DND-41 (cell line): ENCODE measurements at regions not wholly inside any gene's neighbourhood (a gene's known extent, or its start where the extent isn't known, plus 50 kb on each side); places are given as distances from the start of the nearest gene placed in this dataset.

Experiments
- ATAC-seq: fragments of 200-7000 bp; cut with Tn5 transposase; 3 replicates; pipeline ENCODE4 v1.9.1; 2021; ENCODE audit warnings: low read depth; ENCODE audit not compliant: insufficient read depth
- DNase-seq: peaks from one replicate; pipeline ENCODE4 v3.0.0-alpha.2; 2020
- H2AFZ ChIP-seq: 2 replicates; pipeline ENCODE4 v1.6.0; 2012; ENCODE audit warnings: low read depth, low read length
- H3K27ac ChIP-seq: 2 replicates; pipeline ENCODE4 v1.5.1; 2012; ENCODE audit warnings: low read length, inconsistent platforms
- H3K27me3 ChIP-seq: fragments of 200-600 bp; sonication (generic); 2 replicates; pipeline ENCODE4 v1.6.0; 2012; ENCODE audit warnings: low read length, mild to moderate bottlenecking, inconsistent platforms; ENCODE audit not compliant: insufficient read depth, poor library complexity
- H3K36me3 ChIP-seq: 2 replicates; pipeline ENCODE4 v1.5.1; 2012; ENCODE audit warnings: low read length, inconsistent platforms; ENCODE audit not compliant: insufficient read depth
- H3K4me1 ChIP-seq: 2 replicates; pipeline ENCODE4 v1.5.1; 2012; ENCODE audit warnings: mild to moderate bottlenecking, low read length; ENCODE audit not compliant: insufficient read depth
- H3K4me2 ChIP-seq: 2 replicates; pipeline ENCODE4 v1.6.0; 2012; ENCODE audit warnings: mild to moderate bottlenecking, moderate library complexity, low read length, inconsistent platforms; ENCODE audit not compliant: insufficient read depth
- H3K4me3 ChIP-seq, 2 experiments: fragments of 200-600 bp in 1 of 2; shearing (Covaris generic) in 1 of 2; 2 replicates each; pipeline ENCODE4 v1.5.1; 2012 to 2016; ENCODE audit warnings: inconsistent platforms in 2 of 2, low read length in 2 of 2, mild to moderate bottlenecking in 2 of 2, low read depth in 1 of 2, moderate library complexity in 1 of 2
- H3K79me2 ChIP-seq: 2 replicates; pipeline ENCODE4 v1.6.0; 2012; ENCODE audit warnings: low read length, inconsistent platforms; ENCODE audit not compliant: insufficient read depth
- H3K9ac ChIP-seq: 2 replicates; pipeline ENCODE4 v1.6.0; 2012; ENCODE audit warnings: low read depth, mild to moderate bottlenecking, inconsistent platforms, low read length, moderate library complexity
- H3K9me3 ChIP-seq: 2 replicates; pipeline ENCODE4 v1.5.1; 2012; ENCODE audit warnings: low read length, moderate library complexity, mild to moderate bottlenecking, inconsistent platforms; ENCODE audit not compliant: insufficient read depth, severe bottlenecking
- H4K20me1 ChIP-seq: 2 replicates; pipeline ENCODE4 v1.6.0; 2012; ENCODE audit warnings: low read length; ENCODE audit not compliant: insufficient read depth
- EZH2 ChIP-seq: IDR thresholded peaks from 3 replicates; pipeline ENCODE4 v1.6.1; 2012; ENCODE audit warnings: borderline replicate concordance, low read depth, mild to moderate bottlenecking, moderate library complexity, low read length, inconsistent platforms; ENCODE audit not compliant: severe bottlenecking
- TF ChIP-seq, protein P1 (sequence below): IDR thresholded peaks from 2 replicates; pipeline ENCODE4 v1.5.1; 2012; ENCODE audit warnings: borderline replicate concordance, low read length, moderate library complexity, mild to moderate bottlenecking; ENCODE audit not compliant: poor library complexity, severe bottlenecking; ENCODE audit errors: extremely low read depth

DNA sequence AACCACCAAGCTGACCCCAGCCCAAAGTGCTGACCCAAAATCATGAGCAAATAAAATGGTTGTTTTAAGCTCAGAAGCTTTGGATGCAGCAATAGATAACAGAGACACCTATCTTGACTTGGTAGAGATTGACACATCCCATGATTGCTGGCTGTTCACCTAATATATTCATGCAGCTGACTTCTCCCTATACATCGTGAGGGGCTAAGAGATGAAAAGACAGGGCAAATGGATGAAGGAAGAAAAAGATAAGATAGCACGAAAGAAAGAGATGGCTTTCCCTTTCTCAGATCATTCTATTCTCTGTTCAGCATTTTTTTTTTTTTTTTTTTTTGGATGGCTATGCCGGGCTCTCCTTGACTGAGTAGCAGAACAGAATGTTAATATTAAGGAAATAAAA, 141.5 kb upstream of the ADAMTS9 start:
- Histone ChIP-seq H4K20me1 (no peaks in the 10 kb centered on the region), H3K4me3 (no peak overlapping the region)

DNA sequence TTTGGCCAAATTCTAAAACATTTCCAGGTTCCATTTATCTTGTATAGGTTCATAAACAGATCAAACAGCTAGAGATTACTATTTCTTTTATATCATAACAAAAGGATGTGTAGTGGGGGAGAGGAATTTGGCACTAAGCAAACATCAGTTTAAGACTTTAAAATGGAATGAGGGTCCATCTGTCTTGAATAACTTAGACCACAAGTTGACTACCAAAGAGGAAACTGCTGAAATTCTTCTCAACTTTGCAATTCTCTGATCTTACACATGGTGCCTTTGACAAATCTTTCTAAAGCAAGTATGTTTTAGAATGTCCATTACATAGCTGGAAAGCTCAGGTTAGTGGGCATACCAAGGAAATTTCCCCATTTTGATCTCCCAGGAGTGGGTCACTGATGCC, 140.5 kb upstream of the ADAMTS9 start:
- Histone ChIP-seq H3K9ac (no peak overlapping the region), H3K36me3 (no peaks in the 10 kb centered on the region), H3K4me3 (no peak overlapping the region), H3K4me2 (no peak overlapping the region), H3K79me2 (no peaks in the 10 kb centered on the region), H3K4me1 (no peaks in the 10 kb centered on the region), H3K9me3 (no peaks in the 10 kb centered on the region), H2AFZ (no peak overlapping the region), H3K27ac (no peak overlapping the region), H3K27me3 (no peaks in the 10 kb centered on the region), H4K20me1 (no peaks in the 10 kb centered on the region)
- ATAC-seq (no peak), DNase-seq (no peak)
- TF ChIP-seq, protein P1, sequence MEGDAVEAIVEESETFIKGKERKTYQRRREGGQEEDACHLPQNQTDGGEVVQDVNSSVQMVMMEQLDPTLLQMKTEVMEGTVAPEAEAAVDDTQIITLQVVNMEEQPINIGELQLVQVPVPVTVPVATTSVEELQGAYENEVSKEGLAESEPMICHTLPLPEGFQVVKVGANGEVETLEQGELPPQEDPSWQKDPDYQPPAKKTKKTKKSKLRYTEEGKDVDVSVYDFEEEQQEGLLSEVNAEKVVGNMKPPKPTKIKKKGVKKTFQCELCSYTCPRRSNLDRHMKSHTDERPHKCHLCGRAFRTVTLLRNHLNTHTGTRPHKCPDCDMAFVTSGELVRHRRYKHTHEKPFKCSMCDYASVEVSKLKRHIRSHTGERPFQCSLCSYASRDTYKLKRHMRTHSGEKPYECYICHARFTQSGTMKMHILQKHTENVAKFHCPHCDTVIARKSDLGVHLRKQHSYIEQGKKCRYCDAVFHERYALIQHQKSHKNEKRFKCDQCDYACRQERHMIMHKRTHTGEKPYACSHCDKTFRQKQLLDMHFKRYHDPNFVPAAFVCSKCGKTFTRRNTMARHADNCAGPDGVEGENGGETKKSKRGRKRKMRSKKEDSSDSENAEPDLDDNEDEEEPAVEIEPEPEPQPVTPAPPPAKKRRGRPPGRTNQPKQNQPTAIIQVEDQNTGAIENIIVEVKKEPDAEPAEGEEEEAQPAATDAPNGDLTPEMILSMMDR = no peak
- TF ChIP-seq EZH2 = no peak

More for the DNA sequence above, 141.5 kb upstream of the ADAMTS9 start:
- Histone ChIP-seq H3K9me3 (no peaks in the 10 kb centered on the region), H3K79me2 (no peaks in the 10 kb centered on the region), H3K27ac (no peak overlapping the region), H3K27me3 (no peaks in the 10 kb centered on the region), H3K36me3 (no peaks in the 10 kb centered on the region), H3K4me2 (no peak overlapping the region), H2AFZ (no peak overlapping the region), H3K4me1 (no peaks in the 10 kb centered on the region), H3K9ac (no peak overlapping the region)
- TF ChIP-seq EZH2 = no peak
- TF ChIP-seq, protein P1 = no peak
- ATAC-seq (no peak), DNase-seq (no peak)

DNA sequence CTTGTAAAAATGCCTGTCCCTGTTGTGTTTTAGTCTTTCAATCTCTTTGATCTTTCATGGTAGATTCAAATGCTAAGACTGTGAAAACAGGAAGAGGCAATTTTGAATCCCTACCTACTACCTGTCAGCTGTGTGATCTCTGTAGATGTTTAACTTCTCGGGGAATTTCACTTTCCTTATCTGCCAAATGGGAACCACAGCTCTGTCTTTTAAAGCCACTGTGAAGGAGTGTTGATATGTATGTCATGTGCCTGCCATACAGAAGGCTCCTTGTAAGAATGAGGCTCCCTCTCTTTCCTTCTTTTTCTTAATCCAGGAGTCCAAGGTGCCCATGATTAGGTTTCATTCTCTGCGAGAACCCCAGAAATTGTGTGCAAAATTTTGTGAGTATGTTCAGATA, 139.6 kb upstream of the ADAMTS9 start:
- Histone ChIP-seq H3K4me1 (no peaks in the 10 kb centered on the region), H3K27ac (no peak overlapping the region), H3K36me3 (no peaks in the 10 kb centered on the region), H3K9me3 (no peaks in the 10 kb centered on the region), H3K9ac (no peak overlapping the region), H3K4me3 (no peak overlapping the region), H3K27me3 (no peaks in the 10 kb centered on the region), H3K4me2 (no peak overlapping the region), H2AFZ (no peak overlapping the region), H4K20me1 (no peaks in the 10 kb centered on the region), H3K79me2 (no peaks in the 10 kb centered on the region)
- TF ChIP-seq EZH2 = no peak
- TF ChIP-seq, protein P1 = no peak
- DNase-seq (no peak), ATAC-seq (no peak)

DNA sequence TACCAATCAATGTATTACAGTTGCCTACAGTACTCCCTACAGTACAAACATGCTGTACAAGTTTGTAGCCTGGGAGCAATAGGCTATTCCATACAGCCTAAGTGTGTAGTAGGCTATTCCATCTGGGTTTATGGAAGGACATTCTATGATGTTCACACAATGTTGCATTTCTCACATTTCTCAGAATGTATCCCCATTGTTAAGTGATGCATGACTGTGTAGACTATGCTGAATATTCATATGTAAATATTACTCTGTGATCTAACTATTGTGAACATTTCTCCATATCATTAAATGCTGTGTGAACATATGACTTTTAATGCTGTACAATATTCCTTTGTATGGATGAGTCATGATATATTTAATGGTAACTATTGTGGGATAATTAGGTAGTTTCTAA, 139.2 kb upstream of the ADAMTS9 start:
- no peak overlapping the region for H3K27ac ChIP-seq
- H2AFZ ChIP-seq = no peak overlapping the region
- H3K9me3 ChIP-seq = no peaks in the 10 kb centered on the region
- no peaks in the 10 kb centered on the region for H3K36me3 ChIP-seq
- TF ChIP-seq, protein P1 = no peak
- no peak overlapping the region for H3K4me3 ChIP-seq
- no peak overlapping the region for H3K4me2 ChIP-seq
- H3K9ac ChIP-seq = no peak overlapping the region
- H3K79me2 ChIP-seq = no peaks in the 10 kb centered on the region
- no peaks in the 10 kb centered on the region for H4K20me1 ChIP-seq
- DNase-seq (no peak), ATAC-seq (no peak)
- H3K27me3 ChIP-seq = no peaks in the 10 kb centered on the region
- no peaks in the 10 kb centered on the region for H3K4me1 ChIP-seq
